Thymus (tissue), 11 donors: ENCODE measurements at regions not wholly inside any gene's neighbourhood (a gene's known extent, or its start where the extent isn't known, plus 50 kb on each side); places are given as distances from the start of the nearest gene placed in this dataset.

Experiments used
- DNase-seq, 9 donors: peaks; one replicate each; pipeline ENCODE4 v3.0.0-alpha.2; 2013; ENCODE audit warnings: low spot score in 9 of 9, low read depth in 6 of 9, missing footprints in 1 of 9
- H3K27ac ChIP-seq, 2 donors: one replicate each; pipeline ENCODE4 v1.5.1; 2013; ENCODE audit warnings: control low read depth in 1 of 2, low read depth in 1 of 2, low read length in 1 of 2, mild to moderate bottlenecking in 1 of 2, moderate library complexity in 1 of 2
- H3K27me3 ChIP-seq, 2 donors: one replicate each; pipeline ENCODE4 v1.5.1; 2013; ENCODE audit warnings: low read length in 1 of 2; ENCODE audit not compliant: control insufficient read depth in 2 of 2, insufficient read depth in 1 of 2
- H3K36me3 ChIP-seq, 2 donors: one replicate each; pipeline ENCODE4 v1.5.1; 2013; ENCODE audit warnings: low read length in 1 of 2, mild to moderate bottlenecking in 1 of 2, moderate library complexity in 1 of 2; ENCODE audit not compliant: control insufficient read depth in 2 of 2, insufficient read depth in 2 of 2
- H3K4me1 ChIP-seq, 2 donors: one replicate each; pipeline ENCODE4 v1.5.1; 2013; ENCODE audit warnings: low read length in 2 of 2; ENCODE audit not compliant: control insufficient read depth in 2 of 2, insufficient read depth in 2 of 2
- H3K4me3 ChIP-seq, 2 donors: one replicate each; pipeline ENCODE4 v1.5.1; 2013; ENCODE audit warnings: low read length in 2 of 2, control low read depth in 1 of 2, mild to moderate bottlenecking in 1 of 2
- H3K9me3 ChIP-seq, 2 donors: one replicate each; pipeline ENCODE4 v1.5.1; 2013; ENCODE audit warnings: low read length in 1 of 2, mild to moderate bottlenecking in 1 of 2; ENCODE audit not compliant: control insufficient read depth in 2 of 2, insufficient read depth in 1 of 2
- WGBS: extraction: QIAGEN DNeasy Blood & Tissue Kit; methylation state at CpG from one replicate; pipeline ENCODE4 v1.1.7; 2013; 5-methylcytosine and 5-hydroxymethylcytosine counted together
- donor health status: healthy.

- DNase-seq, result no peak
- H3K27ac ChIP-seq, result no peak overlapping the region
- H3K4me3 ChIP-seq, result no peak overlapping the region
- H3K4me1 ChIP-seq, result no peaks in the 10 kb centered on the region
- no peaks in the 10 kb centered on the region for H3K27me3 ChIP-seq
- no peaks in the 10 kb centered on the region for H3K36me3 ChIP-seq
- 98% methylated on average over 4 of the region's 4 CpGs for WGBS
- no peaks in the 10 kb centered on the region for H3K9me3 ChIP-seq
Measured at GRCh38 chr6:14974792-14975470, 270.9 kb upstream of the JARID2 start.

- no peak for DNase-seq
- no peak overlapping the region for H3K4me3 ChIP-seq
- no peaks in the 10 kb centered on the region for H3K27me3 ChIP-seq
- WGBS, result 52% methylated on average over 4 of the region's 4 CpGs
- H3K4me1 ChIP-seq, result no peaks in the 10 kb centered on the region
- H3K36me3 ChIP-seq, result no peaks in the 10 kb centered on the region
- no peak overlapping the region for H3K27ac ChIP-seq
- H3K9me3 ChIP-seq, result no peaks in the 10 kb centered on the region
Measured at GRCh38 chr6:14975471-14975817, 270.4 kb upstream of the JARID2 start.

GRCh38 chr6:14977747-14978382 lies 268.0 kb upstream of the JARID2 start:
- DNase-seq, result no peak
- no peaks in the 10 kb centered on the region for H3K36me3 ChIP-seq
- no peak overlapping the region for H3K27ac ChIP-seq
- no peak overlapping the region for H3K4me3 ChIP-seq
- H3K4me1 ChIP-seq, result no peaks in the 10 kb centered on the region
- H3K27me3 ChIP-seq, result no peaks in the 10 kb centered on the region
- 94% methylated on average over 1 of the region's 1 CpG for WGBS
- peaks cover 0 to 7% of the 10 kb centered on the region in 2 donors for H3K9me3 ChIP-seq

- Histone ChIP-seq H3K27me3 (no peaks in the 10 kb centered on the region), H3K4me3 (no peak overlapping the region), H3K4me1 (no peaks in the 10 kb centered on the region), H3K9me3 (peaks cover 0 to 7% of the 10 kb centered on the region in 2 donors), H3K36me3 (no peaks in the 10 kb centered on the region), H3K27ac (no peak overlapping the region)
- 66% methylated on average over 8 of the region's 8 CpGs for WGBS
- no peak for DNase-seq
Measured at GRCh38 chr6:14981960-14982359, 263.9 kb upstream of the JARID2 start.

GRCh38 chr6:14983599-14984518 lies 262.0 kb upstream of the JARID2 start:
- no peak for DNase-seq
- Histone ChIP-seq H3K36me3 (no peaks in the 10 kb centered on the region), H3K27ac (no peak overlapping the region), H3K27me3 (no peaks in the 10 kb centered on the region), H3K4me1 (no peaks in the 10 kb centered on the region), H3K9me3 (peaks cover 0 to 7% of the 10 kb centered on the region in 2 donors), H3K4me3 (no peak overlapping the region)
- 95% methylated on average over 5 of the region's 5 CpGs for WGBS

- H3K4me3 ChIP-seq, result no peak overlapping the region
- peaks cover 0 to 7% of the 10 kb centered on the region in 2 donors for H3K9me3 ChIP-seq
- H3K4me1 ChIP-seq, result no peaks in the 10 kb centered on the region
- H3K27ac ChIP-seq, result no peak overlapping the region
- 83% methylated on average over 6 of the region's 6 CpGs for WGBS
- no peak for DNase-seq
- H3K27me3 ChIP-seq, result no peaks in the 10 kb centered on the region
- no peaks in the 10 kb centered on the region for H3K36me3 ChIP-seq
Measured at GRCh38 chr6:14984519-14984853, 261.4 kb upstream of the JARID2 start.

- H3K4me1 ChIP-seq, result no peaks in the 10 kb centered on the region
- H3K9me3 ChIP-seq, result peaks cover 0 to 7% of the 10 kb centered on the region in 2 donors
- no peaks in the 10 kb centered on the region for H3K27me3 ChIP-seq
- WGBS, result 96% methylated on average over 4 of the region's 4 CpGs
- no peaks in the 10 kb centered on the region for H3K36me3 ChIP-seq
- no peak overlapping the region for H3K27ac ChIP-seq
- no peak for DNase-seq
- no peak overlapping the region for H3K4me3 ChIP-seq
Measured at GRCh38 chr6:14985366-14985765, 260.5 kb upstream of the JARID2 start.

- H3K4me3 ChIP-seq, result no peak overlapping the region
- no peak for DNase-seq
- no peak overlapping the region for H3K27ac ChIP-seq
- no peaks in the 10 kb centered on the region for H3K27me3 ChIP-seq
- H3K4me1 ChIP-seq, result no peaks in the 10 kb centered on the region
- peaks cover 0 to 6% of the 10 kb centered on the region in 2 donors for H3K9me3 ChIP-seq
- WGBS, result 89% methylated on average over 7 of the region's 7 CpGs
- H3K36me3 ChIP-seq, result no peaks in the 10 kb centered on the region
Measured at GRCh38 chr6:14986370-14986769, 259.5 kb upstream of the JARID2 start.

- H3K4me1 ChIP-seq, result no peaks in the 10 kb centered on the region
- 95% methylated on average over 4 of the region's 4 CpGs for WGBS
- DNase-seq, result no peak
Measured at GRCh38 chr6:14987490-14987889, 258.4 kb upstream of the JARID2 start.

More at GRCh38 chr6:14987490-14987889, 258.4 kb upstream of the JARID2 start:
- Histone ChIP-seq H3K9me3 (no peaks in the 10 kb centered on the region), H3K27ac (no peak overlapping the region), H3K36me3 (no peaks in the 10 kb centered on the region), H3K4me3 (no peak overlapping the region), H3K27me3 (no peaks in the 10 kb centered on the region)
